PFSK-1 (cell line): ENCODE measurements at regions not wholly inside any gene's neighbourhood (a gene's known extent, or its start where the extent isn't known, plus 50 kb on each side); places are given as distances from the start of the nearest gene placed in this dataset.

Experiments used
- FOXP2 ChIP-seq: optimal IDR thresholded peaks from 2 replicates; pipeline ENCODE3; 2011; ENCODE audit warnings: borderline replicate concordance, control low read depth, inconsistent platforms; ENCODE audit not compliant: insufficient read depth; ENCODE audit errors: extremely low read length, extremely low read depth
- POLR2AphosphoS5 ChIP-seq: IDR thresholded peaks from 2 replicates; pipeline ENCODE4 v1.6.1; 2012; ENCODE audit warnings: low read depth, mild to moderate bottlenecking, control low read depth, low read length, moderate library complexity
- SIN3A ChIP-seq: IDR thresholded peaks from 2 replicates; pipeline ENCODE4 v1.6.1; 2012; ENCODE audit warnings: mild to moderate bottlenecking, low read length, moderate library complexity, borderline replicate concordance; ENCODE audit not compliant: insufficient read depth
- TAF1 ChIP-seq: IDR thresholded peaks from 2 replicates; pipeline ENCODE4 v1.6.1; 2012; ENCODE audit warnings: low read length, control low read depth, borderline replicate concordance; ENCODE audit not compliant: insufficient read depth
- TF ChIP-seq, protein P1 (sequence below), 2 experiments: IDR thresholded peaks; 2 replicates each; pipeline versions ENCODE4 v1.6.1 to v1.8.0; 2011 to 2012; ENCODE audit warnings: low read depth in 2 of 2, low read length in 2 of 2, control low read depth in 1 of 2, inconsistent platforms in 1 of 2, mild to moderate bottlenecking in 1 of 2, moderate library complexity in 1 of 2; ENCODE audit not compliant: insufficient read depth in 1 of 2

DNA sequence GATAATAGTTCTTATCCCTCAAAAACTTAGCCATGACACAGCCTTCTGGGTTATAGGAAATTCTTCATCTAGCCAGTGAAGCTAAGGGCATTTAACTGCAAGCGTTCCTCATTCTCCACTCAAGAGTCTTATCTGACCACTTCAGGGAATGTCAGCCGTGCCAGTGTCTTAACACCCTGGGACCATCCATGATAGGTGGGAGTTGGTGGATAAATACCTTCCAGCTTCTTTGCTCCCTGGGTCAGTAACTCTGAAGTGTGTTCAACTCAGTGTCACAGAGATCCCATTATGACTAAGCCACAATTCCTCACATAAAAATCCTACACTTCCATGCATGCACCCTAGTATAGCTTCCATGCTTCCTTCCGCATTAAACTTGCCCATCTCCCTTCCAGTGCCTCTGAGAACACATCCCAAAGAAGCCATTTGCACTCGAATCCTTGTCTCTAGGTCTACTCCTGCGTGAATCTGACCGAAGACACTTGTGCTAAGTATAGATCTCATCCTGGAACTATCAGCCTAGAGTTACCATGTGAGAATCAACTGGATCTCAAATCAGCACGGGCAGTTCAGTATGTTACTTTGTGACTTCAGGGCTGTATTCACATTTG is 264.3 kb upstream of the MAF start:
- TF ChIP-seq SIN3A: no peak
- TF ChIP-seq POLR2AphosphoS5: no peak
- no peak for TF ChIP-seq FOXP2
- no peak for TF ChIP-seq TAF1
- TF ChIP-seq, protein P1, sequence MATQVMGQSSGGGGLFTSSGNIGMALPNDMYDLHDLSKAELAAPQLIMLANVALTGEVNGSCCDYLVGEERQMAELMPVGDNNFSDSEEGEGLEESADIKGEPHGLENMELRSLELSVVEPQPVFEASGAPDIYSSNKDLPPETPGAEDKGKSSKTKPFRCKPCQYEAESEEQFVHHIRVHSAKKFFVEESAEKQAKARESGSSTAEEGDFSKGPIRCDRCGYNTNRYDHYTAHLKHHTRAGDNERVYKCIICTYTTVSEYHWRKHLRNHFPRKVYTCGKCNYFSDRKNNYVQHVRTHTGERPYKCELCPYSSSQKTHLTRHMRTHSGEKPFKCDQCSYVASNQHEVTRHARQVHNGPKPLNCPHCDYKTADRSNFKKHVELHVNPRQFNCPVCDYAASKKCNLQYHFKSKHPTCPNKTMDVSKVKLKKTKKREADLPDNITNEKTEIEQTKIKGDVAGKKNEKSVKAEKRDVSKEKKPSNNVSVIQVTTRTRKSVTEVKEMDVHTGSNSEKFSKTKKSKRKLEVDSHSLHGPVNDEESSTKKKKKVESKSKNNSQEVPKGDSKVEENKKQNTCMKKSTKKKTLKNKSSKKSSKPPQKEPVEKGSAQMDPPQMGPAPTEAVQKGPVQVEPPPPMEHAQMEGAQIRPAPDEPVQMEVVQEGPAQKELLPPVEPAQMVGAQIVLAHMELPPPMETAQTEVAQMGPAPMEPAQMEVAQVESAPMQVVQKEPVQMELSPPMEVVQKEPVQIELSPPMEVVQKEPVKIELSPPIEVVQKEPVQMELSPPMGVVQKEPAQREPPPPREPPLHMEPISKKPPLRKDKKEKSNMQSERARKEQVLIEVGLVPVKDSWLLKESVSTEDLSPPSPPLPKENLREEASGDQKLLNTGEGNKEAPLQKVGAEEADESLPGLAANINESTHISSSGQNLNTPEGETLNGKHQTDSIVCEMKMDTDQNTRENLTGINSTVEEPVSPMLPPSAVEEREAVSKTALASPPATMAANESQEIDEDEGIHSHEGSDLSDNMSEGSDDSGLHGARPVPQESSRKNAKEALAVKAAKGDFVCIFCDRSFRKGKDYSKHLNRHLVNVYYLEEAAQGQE (IDR thresholded peaks at IDR 0.05; ENCODE audit: insufficient read depth in 1 of 2, low read depth in 2 of 2, low read length in 2 of 2): no peak

DNA sequence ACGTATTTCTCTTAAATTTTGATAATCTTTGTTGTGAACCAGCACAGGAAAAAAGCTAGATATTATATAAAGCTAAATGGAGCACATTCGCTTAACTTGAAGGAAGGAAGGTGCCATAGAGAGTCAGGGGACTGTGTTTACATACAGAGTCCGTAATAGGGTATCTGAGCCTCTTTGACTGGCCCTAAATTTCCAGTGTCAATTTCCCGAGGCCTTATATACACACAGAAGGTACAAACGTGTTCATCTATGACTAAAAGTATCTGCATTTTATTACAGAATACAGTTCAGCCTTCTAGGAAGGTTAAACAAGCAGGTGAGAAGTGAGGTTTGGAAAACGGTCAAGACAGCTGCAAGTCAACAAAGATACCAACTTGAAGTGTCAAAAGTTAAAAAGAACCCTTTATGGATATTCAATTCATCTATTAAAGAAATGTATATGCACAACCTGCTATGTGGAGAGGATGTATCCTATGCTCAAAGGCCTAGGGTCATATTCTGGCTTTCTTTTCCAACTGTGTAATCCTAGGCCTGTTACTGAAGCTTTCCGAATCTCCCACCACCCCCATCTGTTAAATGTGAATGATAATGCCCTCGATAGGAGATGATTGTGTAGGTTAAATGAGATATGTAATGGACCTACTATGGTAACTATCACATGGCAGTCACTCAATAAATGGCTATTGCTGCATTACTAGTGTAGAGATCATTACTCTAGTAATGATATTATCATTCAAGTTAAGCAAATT is 263.7 kb upstream of the MAF start:
- TF ChIP-seq POLR2AphosphoS5 (no peak), FOXP2 (no peak)
- TF ChIP-seq, protein P1 (IDR thresholded peaks at IDR 0.05; ENCODE audit: insufficient read depth in 1 of 2, low read depth in 2 of 2, low read length in 2 of 2): no peak

DNA sequence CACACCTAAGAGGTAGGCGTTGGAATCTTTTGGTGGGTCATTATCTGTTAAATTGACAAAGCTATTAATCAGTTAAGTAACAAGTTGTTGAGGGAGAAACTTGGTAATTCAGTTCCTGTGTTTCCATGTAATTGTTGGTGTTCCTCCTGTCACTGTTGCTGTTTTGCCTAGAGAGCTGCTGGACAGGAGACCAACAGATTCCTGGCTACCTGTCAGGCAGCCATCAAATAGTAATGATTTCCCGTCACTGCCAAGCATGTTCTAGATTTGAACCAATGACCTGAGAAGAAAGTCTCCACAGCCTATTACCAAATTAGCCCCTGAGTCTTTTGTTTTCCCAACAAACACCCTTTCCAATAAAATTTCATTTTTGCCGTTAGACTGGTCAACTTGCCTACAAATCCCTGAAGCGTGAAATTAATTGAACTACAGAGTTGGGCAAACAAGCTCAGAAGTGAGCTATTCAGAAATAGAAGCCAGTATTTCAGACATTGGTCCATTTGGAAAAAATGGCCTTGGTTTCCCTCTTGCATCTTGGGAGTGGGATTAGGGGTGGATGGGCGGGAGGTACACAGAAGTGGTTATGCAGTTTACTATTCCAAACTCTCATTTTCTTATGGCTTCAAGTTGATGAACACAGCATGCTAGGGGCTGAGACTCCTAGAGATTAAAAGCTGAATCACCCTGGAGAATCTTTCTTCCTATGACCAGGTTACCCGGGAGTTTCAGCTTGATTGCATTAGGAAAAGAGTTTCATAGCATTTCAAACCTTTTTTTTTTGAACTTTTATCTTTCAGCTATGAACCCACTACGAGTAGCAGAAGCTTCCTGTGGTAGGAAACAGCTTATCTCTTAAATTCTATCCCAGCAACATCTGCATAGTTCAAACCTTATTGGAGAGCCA is 262.8 kb upstream of the MAF start:
- TF ChIP-seq, protein P1 (IDR thresholded peaks at IDR 0.05; ENCODE audit: insufficient read depth in 1 of 2, low read depth in 2 of 2, low read length in 2 of 2): no peak
- no peak for TF ChIP-seq POLR2AphosphoS5

DNA sequence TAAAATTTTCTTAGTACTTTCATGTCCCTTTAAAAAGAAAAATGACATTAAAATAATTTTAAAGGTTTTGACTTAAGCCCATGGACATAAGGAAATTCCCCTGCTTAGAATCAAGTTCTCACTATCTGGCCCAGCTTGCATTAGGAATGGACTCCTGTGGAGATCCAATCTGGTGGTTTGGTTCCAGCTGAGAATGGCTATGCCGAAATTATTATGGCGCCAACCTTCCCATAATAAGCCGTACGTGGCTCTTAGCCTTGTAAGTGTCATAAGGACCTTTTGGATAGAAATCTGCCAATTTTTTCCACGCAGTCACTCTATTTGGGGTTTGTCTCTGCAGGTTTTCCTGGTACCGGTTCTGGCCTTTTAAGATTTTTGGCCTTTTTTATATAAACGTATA is 262.1 kb upstream of the MAF start:
- TF ChIP-seq TAF1 (no peak), POLR2AphosphoS5 (no peak), FOXP2 (no peak), SIN3A (no peak)
- TF ChIP-seq, protein P1 (IDR thresholded peaks at IDR 0.05; ENCODE audit: insufficient read depth in 1 of 2, low read depth in 2 of 2, low read length in 2 of 2): no peak
